ENCODE measurements at regions not wholly inside any gene's neighbourhood (a gene's known extent, or its start where the extent isn't known, plus 50 kb on each side); places are given as distances from the start of the nearest gene placed in this dataset.

DNA sequence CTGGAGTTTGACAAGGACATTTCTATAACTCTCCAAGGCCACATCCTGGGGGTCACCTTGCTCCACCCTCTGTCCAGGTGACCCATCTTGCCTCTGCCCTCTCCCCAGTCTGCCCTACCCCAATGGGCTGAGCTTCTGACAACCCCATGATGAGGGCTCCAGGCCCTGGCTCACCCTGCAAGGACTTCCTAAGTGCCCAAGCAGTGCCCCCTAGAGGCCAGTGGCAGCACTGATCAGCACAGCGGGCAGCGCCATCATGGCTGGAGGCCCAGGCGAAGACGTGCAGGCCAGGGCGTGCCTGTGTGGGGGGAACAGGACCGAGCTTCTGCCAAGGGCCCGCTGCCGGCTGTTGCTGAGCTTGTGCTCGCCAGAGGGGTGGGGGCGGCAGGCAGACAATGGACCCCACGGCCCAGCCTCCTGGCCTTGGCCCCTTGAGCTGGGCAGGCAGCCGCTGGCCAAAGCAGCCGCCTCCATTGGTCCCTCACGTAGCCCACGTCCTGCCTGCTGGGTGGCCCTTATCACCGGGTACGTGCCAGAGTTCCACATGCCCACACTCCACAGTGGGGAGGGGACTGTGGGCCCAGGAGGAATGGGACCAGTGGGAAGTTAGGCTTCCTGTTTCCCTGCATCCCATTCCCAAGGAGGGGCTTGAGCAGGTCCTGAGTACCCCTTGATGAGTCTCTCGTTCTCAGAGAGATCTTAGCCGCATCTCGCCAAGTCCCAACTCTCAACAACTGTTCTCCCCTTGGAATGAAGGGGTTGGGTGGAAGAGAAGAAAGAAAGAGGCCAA, 64.3 kb downstream of the MRPL14 start:
- peak; percentile 47 for DNase-seq

- no peak for DNase-seq
Observed at GRCh38 chr6:44062105-44062770, 65.0 kb downstream of the MRPL14 start.

GRCh38 chr6:44061375-44062104, 65.7 kb downstream of the MRPL14 start:
- DNase-seq = no peak

DNA sequence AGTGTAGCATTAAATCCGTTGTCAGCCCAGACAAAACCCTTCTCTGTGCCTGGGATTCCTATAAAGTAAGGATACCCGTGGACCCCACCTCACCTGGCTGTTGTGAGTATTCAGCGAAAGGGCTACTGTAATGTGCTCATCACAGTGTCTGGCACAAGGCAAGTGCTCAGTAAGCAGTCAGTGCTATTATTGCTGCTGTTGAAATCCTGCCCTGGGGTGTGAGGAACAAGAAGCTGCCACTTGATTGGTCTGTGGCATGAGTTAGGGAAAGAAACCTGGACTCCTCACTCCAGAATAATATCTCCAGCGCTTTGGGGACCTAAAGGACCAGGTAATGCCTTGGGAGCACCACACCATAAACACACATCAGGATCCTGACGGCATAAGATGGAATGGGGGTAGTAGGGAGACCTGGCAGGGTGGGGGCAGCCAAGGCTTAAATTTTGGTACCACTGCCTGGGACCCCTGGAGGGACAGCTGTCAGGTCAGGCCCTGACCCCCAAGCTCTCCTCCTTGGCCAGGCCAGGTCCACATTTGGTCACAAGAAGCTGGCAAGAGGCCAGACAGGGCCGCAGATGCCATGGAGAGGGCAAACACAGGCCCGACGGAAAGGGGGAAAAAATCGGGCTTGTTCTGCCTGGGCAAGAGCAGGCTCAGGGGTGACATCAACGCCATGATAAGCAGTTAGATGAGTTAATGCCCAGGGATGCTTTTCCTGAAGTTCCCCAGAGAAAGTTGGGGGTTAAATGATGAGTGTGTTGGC, 66.5 kb downstream of the MRPL14 start:
- DNase-seq = no peak

GRCh38 chr6:44059359-44060346, 67.6 kb downstream of the MRPL14 start:
- DNase-seq = no peak

- peak; percentile 92 for DNase-seq
Observed at GRCh38 chr6:44058617-44059358, 68.5 kb downstream of the MRPL14 start.

DNA sequence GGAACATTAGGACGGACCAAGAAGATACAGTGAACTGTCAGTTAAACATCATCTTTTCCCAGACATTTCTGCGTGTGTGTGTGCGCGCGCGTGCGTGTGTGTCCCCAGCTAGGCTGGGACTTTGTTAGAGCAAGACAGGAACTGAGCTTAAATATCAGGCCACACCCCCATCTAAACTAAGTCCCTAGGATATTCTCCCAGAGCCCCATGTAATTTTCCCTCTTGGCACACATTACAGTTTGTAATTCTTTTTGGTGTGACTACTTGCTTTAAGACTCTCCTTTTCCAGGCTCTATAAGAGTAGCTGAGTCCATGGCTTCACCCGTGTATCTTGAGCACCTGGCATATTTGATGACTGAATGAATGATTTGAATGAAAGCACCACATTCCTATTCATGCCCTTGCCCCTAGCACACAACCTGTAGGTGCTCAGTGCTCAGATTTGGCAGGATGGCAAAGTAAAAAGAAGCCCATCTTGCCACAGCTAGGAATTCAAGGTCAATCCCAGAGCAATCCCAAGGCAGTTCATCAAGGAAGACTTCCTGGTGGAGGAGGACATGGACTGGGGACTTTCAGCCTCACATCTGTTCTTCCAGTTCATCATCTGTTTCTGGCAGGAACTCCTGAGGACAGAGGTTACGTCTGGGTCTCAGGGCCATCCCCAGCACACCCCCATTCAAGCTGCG, 69.2 kb downstream of the MRPL14 start:
- no peak for DNase-seq

- no peak for DNase-seq
Observed at GRCh38 chr6:44057238-44057930, 69.9 kb downstream of the MRPL14 start.

- no peak for DNase-seq
Observed at GRCh38 chr6:44056392-44057237, 70.6 kb downstream of the MRPL14 start.

DNA sequence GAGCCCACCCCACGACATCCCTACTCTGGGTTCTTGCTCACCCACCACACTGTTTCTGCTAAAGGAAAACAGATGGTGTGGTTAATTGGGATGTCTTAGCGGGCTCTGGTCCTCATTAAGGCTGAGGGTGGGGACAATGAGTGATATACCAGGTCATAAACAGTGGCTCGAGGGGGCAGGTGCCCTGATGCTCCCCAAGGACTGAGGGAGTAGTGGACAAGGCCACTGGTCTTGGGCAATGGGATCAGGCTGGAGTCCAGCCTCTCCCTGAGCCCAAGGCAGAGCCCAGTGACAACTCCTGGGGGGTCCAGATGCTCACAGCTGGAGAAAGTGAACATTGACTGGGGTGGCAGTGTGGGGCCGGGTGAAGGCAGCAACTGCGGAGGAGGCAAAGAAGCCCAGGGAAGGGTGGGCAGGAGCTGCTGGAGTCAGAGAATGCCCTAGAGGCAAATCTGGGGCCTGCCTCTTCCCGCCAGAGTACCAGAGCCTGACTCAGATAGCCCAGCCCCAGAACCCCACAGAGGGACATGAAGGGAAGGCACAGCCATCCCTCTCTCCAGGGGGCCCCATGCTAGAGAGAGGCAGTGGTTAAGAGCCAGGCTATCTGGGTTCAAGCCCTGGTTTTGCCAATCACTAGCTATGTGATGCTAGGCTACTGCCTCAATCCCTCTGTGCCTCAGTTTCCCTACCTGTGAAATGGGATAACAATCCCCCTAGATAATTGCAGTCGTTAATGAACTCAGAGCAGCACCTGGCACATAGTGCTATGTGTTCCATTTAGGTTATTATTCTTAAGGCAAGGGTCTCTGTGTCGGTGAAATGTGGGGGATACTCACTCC, 72.3 kb downstream of the MRPL14 start:
- no peak for DNase-seq

DNA sequence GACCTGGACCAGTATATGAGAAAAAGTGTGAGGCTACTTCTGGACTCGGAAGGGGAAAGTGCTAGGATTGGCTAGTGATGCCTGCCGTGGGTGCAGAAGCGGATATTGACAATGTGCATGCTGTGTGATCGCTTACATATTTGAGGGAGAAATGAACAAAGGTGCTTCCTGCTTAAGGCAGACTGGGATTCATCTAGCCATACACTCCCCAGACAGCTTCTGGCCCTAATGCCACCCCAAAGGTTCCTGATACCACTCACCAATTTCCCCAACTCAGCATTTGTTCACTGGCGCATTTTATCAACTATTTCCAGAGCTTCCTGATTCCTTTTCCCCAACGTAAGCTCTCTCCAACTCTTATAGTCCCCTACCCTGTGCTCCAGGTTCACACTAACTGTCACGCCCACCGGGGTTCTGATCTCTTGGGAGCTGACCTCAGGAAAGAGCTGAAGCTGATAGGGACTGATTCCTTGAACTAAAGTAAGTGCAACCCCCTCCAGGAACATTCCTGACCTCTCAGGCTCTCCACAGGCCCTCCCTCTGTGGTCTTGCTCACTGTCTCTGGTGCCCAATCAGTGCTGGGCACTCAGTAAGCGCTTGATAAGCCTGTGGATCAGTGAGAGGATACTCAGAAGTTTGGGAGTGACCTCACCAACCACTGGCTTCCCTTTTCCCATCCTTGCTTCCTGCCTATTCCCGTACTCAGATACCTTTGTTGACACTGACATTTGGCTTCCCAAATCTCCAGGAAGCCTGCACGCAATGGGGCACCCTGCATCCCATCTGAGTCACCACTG, 73.3 kb downstream of the MRPL14 start:
- DNase-seq = no peak

- no peak for DNase-seq
Observed at GRCh38 chr6:44053106-44053756, 74.0 kb downstream of the MRPL14 start.

DNA sequence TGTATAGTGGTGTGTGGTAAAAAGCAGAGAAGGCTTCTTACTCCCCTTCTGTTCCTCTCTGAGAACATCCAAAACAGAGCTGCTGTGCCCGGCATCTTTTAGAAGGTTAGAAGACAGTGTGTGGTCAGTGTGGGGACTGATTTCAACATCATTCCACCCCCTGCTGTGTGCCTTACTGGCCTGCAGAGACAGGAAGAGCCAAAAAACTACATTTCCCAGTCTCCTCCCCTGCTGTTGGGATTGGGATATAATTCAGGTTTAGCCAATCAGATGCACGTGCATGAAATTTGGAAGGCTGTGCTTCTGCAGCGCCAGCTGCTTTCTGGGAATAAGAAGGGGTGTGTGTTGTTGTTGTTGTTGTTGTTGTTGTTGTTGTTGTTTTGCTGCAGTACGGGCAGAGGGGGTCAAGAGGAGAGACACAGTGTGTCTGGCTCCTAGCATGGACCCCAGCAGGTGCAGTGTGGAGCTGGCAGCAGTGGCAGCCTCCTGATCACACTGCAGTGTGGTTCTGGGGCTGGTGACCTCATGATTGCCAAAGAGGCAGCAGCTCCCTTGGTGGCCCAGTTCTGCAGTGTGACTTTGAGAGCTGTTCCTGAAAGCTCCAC, 74.7 kb downstream of the MRPL14 start:
- peak; percentile 36 for DNase-seq

DNA sequence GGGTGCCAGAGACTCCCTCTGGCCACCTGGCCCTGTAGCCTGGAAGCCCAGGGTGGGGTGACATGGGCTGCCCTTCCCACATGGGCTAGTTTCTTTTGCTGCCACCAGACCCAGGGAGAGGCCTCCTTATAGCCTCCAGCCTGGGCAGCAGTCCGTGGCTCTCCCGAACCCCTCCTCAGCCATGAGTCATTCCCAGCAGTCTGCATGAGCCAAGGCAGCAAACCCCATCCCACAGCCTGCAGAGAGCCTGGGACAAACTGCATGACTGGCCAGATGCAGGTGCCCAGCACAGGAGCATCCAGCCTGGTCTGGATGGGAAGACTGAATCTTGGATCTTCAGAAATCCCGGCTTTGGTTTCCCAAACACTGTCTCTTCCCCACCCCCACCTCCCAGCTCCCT, 75.7 kb downstream of the MRPL14 start:
- DNase-seq = no peak

- no peak for DNase-seq
Observed at GRCh38 chr6:44050872-44051505, 76.3 kb downstream of the MRPL14 start.

All from RPMI8226 (cell line).